Kidney epithelial cell (primary cell): ENCODE measurements at regions not wholly inside any gene's neighbourhood (a gene's known extent, or its start where the extent isn't known, plus 50 kb on each side); places are given as distances from the start of the nearest gene placed in this dataset.

Experiments used
- DNase-seq: peaks from one replicate; pipeline ENCODE4 v3.0.0-alpha.2; 2010; ENCODE audit warnings: low read depth
- H3K27me3 ChIP-seq: 2 replicates; pipeline ENCODE4 v1.6.0; 2011; ENCODE audit warnings: low read length; ENCODE audit not compliant: control insufficient read depth, insufficient read depth
- H3K36me3 ChIP-seq: 2 replicates; pipeline ENCODE4 v1.5.1; 2011; ENCODE audit warnings: low read length; ENCODE audit not compliant: control insufficient read depth, insufficient read depth
- H3K4me3 ChIP-seq: 2 replicates; pipeline ENCODE4 v1.5.1; 2011; ENCODE audit warnings: low read depth, mild to moderate bottlenecking, control low read depth, low read length
- TF ChIP-seq, protein P1 (sequence below): IDR thresholded peaks from 2 replicates; pipeline ENCODE4 v1.5.1; 2011; ENCODE audit warnings: mild to moderate bottlenecking, moderate library complexity, low read length, control low read depth, inconsistent platforms; ENCODE audit not compliant: insufficient read depth, poor library complexity, severe bottlenecking

DNA sequence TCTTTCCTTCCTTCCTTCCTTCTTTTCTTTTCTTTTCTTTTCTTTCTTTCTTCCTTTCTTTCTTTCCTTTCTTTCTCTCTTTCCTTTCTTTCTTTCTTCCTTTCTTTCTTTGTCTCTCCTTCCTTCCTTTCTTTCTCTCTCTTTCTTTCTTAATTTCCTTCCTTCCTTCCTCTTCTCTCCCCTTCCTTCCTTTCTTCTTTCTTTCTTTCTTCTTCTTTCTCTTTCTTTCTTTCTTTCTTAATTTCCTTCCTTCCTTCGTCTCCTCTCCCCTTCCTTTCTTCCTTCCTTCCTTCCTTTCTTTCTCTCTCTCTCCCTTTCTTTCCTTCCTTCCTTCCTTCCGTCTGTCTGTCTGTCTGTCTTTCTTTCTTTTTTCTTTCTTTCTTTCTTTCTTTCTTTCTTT, 1446.5 kb upstream of the GOT2 start:
- no peak for DNase-seq
- Histone ChIP-seq H3K36me3 (no peaks in the 10 kb centered on the region), H3K4me3 (no peak overlapping the region), H3K27me3 (no peaks in the 10 kb centered on the region)
- TF ChIP-seq, protein P1, sequence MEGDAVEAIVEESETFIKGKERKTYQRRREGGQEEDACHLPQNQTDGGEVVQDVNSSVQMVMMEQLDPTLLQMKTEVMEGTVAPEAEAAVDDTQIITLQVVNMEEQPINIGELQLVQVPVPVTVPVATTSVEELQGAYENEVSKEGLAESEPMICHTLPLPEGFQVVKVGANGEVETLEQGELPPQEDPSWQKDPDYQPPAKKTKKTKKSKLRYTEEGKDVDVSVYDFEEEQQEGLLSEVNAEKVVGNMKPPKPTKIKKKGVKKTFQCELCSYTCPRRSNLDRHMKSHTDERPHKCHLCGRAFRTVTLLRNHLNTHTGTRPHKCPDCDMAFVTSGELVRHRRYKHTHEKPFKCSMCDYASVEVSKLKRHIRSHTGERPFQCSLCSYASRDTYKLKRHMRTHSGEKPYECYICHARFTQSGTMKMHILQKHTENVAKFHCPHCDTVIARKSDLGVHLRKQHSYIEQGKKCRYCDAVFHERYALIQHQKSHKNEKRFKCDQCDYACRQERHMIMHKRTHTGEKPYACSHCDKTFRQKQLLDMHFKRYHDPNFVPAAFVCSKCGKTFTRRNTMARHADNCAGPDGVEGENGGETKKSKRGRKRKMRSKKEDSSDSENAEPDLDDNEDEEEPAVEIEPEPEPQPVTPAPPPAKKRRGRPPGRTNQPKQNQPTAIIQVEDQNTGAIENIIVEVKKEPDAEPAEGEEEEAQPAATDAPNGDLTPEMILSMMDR: no peak

DNA sequence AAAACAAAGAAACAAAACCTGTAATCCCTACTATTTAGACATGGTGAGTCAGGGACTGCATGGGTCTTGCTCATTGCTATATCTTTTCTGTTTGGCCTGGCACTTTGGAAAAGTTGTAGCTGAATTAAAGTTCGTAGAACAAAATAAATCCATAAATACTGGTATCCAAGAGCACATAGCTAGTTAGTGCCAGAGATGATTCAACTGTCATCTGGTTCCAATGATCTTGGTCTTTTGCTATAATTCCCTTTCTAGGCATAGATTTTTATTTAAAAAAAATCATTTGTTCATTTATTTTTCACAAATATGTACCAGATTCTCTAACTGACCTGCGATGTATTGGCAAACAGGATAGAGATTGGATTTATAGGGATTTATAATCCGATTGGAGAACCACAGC, 1436.1 kb upstream of the GOT2 start:
- no peak for DNase-seq
- no peaks in the 10 kb centered on the region for H3K27me3 ChIP-seq
- H3K4me3 ChIP-seq: no peak overlapping the region
- TF ChIP-seq, protein P1: no peak
- no peaks in the 10 kb centered on the region for H3K36me3 ChIP-seq

DNA sequence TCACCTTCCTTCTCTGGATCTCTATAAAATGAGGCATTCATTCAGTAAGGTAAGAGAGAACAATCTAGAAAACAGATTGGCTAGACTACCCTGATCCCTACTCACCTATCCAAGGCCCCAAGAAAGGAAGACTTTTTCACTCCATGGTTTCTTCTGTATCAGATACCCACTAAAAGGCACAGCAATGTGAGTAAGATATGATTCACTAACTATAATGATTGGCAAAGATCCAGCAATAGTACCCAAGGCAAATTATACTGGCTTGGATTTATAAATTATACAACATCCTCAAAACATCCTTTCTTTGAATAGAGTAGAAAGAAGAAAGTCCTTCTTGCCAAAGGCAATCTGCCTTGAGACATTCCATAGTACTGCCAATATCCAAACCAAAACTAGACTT, 1432.0 kb upstream of the GOT2 start:
- H3K27me3 ChIP-seq: no peaks in the 10 kb centered on the region
- TF ChIP-seq, protein P1: no peak
- no peaks in the 10 kb centered on the region for H3K36me3 ChIP-seq
- no peak for DNase-seq
- no peak overlapping the region for H3K4me3 ChIP-seq

DNA sequence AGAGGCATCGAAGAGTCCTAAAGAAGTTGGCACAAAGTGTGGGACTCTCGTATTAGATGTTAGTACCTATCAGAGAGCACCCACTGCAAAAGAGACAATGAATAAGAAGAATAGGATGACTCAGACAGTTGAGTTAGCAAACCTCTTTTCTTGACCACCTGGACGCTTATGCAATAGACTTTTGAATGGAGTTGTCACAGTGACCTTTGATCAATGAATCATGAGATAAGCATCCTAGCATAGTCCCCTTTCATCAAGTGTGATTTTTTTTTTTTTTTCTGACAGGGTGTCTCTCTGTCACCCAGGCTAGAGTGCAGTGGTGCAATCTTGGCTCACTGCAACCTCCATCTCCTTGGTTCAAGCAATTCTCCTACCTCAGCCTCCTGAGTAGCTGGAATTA, 1417.9 kb upstream of the GOT2 start:
- TF ChIP-seq, protein P1: no peak
- Histone ChIP-seq H3K4me3 (no peak overlapping the region), H3K27me3 (no peaks in the 10 kb centered on the region), H3K36me3 (no peaks in the 10 kb centered on the region)
- no peak for DNase-seq

DNA sequence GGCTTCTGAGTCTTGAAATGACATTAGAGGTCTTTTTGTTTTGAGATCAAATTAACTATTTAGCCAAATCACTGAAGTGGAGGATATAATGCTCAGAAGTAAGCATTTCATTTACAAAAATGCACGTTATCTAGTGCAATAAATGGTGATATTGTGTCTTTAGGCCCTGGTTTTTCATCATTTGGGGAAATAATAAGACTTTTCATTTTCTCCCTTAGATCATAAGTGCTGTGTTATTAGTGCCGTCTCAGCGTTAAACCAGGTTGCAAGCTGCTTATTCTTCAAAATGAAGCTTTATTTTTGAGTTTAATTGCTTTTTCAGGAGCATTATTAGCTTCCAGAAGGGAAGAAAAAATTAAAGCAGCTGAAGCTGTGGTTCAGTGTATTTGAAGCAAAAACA, 1416.8 kb upstream of the GOT2 start:
- H3K27me3 ChIP-seq: no peaks in the 10 kb centered on the region
- DNase-seq: no peak
- TF ChIP-seq, protein P1: no peak
- no peak overlapping the region for H3K4me3 ChIP-seq
- no peaks in the 10 kb centered on the region for H3K36me3 ChIP-seq

DNA sequence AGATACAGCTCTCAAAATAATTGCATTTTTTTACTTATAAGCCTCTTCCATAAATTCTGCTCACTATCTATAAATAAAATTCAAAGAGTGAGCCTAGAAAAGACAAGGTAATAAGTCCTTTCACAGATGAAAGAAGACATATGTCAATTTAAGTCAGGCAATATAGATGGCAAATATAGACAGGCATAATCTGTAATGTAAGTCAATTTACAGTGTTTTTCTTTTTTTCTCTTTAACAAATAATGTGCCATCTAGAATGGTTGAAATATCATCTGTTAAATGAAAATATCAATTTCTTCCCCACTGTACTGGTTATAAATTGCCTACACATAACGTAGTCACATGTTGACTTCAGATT, 1409.2 kb upstream of the GOT2 start:
- TF ChIP-seq, protein P1: no peak
- DNase-seq: no peak
- H3K4me3 ChIP-seq: no peak overlapping the region
- H3K27me3 ChIP-seq: no peaks in the 10 kb centered on the region
- no peaks in the 10 kb centered on the region for H3K36me3 ChIP-seq
